IMR-90 (cell line): ENCODE measurements at regions not wholly inside any gene's neighbourhood (a gene's known extent, or its start where the extent isn't known, plus 50 kb on each side); places are given as distances from the start of the nearest gene placed in this dataset.
"Not testable (repeated sequence)": the region's sequence is repeated elsewhere in the genome, so short reads cannot be mapped to it uniquely, and the experiment has no call there.

Experiments used
- ATAC-seq: fragments of 200-7000 bp; cut with Tn5 transposase; 2 replicates; pipeline ENCODE4 v1.9.1; 2020; ENCODE audit warnings: low read depth, mild to moderate bottlenecking, moderate library complexity
- BruUV-seq: library from RNA; stranded (reverse); fragments of 400-500 nt; replicated peaks from 2 replicates; lab custom pipeline; 2021; lab: Mats Ljungman, UMichigan
- CTCF ChIA-PET: fragments of 300-600 bp; formaldehyde crosslinking; extraction: SDS; loops from one replicate; lab custom pipeline; 2021; ENCODE audit warnings: antibody characterized with exemption; lab: Yijun Ruan, JAX
- POLR2A ChIA-PET: fragments of 300-600 bp; sonication (Branson Sonifier 250); formaldehyde crosslinking; loops from one replicate; lab custom pipeline; 2022; ENCODE audit warnings: antibody characterized with exemption; ENCODE audit not compliant: unreplicated experiment; lab: Charles Lee
- DNase-seq: peaks from one replicate; pipeline ENCODE4 v3.0.0; 2013
- H2AFZ ChIP-seq: replicated peaks from 2 replicates; pipeline ENCODE3; 2013; ENCODE audit warnings: low read length, mild to moderate bottlenecking; ENCODE audit not compliant: poor library complexity
- H2AK5ac ChIP-seq: 2 replicates; pipeline ENCODE4 v1.6.1; 2013; ENCODE audit warnings: low read depth, low read length, inconsistent platforms
- H2AK9ac ChIP-seq: replicated peaks from 2 replicates; pipeline ENCODE3; 2013; ENCODE audit warnings: mild to moderate bottlenecking, low read depth, low read length, moderate library complexity; ENCODE audit not compliant: poor library complexity
- H2BK120ac ChIP-seq: 2 replicates; pipeline ENCODE4 v1.6.1; 2013; ENCODE audit warnings: low read depth, low read length, inconsistent platforms
- H2BK15ac ChIP-seq: 3 replicates; pipeline ENCODE4 v1.6.1; 2013; ENCODE audit warnings: low read depth, low read length, inconsistent platforms
- H2BK20ac ChIP-seq: 2 replicates; pipeline ENCODE4 v1.6.1; 2013; ENCODE audit warnings: low read depth, mild to moderate bottlenecking, inconsistent platforms, low read length, moderate library complexity
- H2BK5ac ChIP-seq: 2 replicates; pipeline ENCODE4 v1.6.1; 2013; ENCODE audit warnings: mild to moderate bottlenecking, low read depth, low read length, inconsistent platforms; ENCODE audit not compliant: poor library complexity, severe bottlenecking
- H3K14ac ChIP-seq: replicated peaks from 2 replicates; pipeline ENCODE4 v1.6.1; 2013; ENCODE audit warnings: low read depth, low read length, inconsistent platforms
- H3K18ac ChIP-seq: 2 replicates; pipeline ENCODE4 v1.6.1; 2013; ENCODE audit warnings: low read depth, low read length, control low read depth
- H3K23ac ChIP-seq: 2 replicates; pipeline ENCODE4 v1.6.1; 2013; ENCODE audit warnings: low read depth, low read length, inconsistent platforms
- H3K27ac ChIP-seq: 2 replicates; pipeline ENCODE4 v1.5.1; 2013; ENCODE audit warnings: mild to moderate bottlenecking, control low read depth, low read length; ENCODE audit not compliant: insufficient read depth
- H3K27me3 ChIP-seq: 2 replicates; pipeline ENCODE4 v1.6.1; 2013; ENCODE audit warnings: low read length; ENCODE audit not compliant: control insufficient read depth, insufficient read depth
- H3K36me3 ChIP-seq: 2 replicates; pipeline ENCODE4 v1.6.1; 2013; ENCODE audit warnings: low read length, mixed read lengths; ENCODE audit not compliant: control insufficient read depth, insufficient read depth
- H3K4ac ChIP-seq: 2 replicates; pipeline ENCODE4 v1.6.1; 2013; ENCODE audit warnings: low read depth, low read length, inconsistent platforms
- H3K4me1 ChIP-seq: 2 replicates; pipeline ENCODE4 v1.6.1; 2013; ENCODE audit warnings: low read length, mixed read lengths; ENCODE audit not compliant: control insufficient read depth, insufficient read depth
- H3K4me2 ChIP-seq: 2 replicates; pipeline ENCODE4 v1.6.1; 2013; ENCODE audit warnings: low read depth, mild to moderate bottlenecking, control low read depth, low read length, moderate library complexity
- H3K4me3 ChIP-seq: 2 replicates; pipeline ENCODE4 v1.5.1; 2013; ENCODE audit warnings: low read depth, mild to moderate bottlenecking, control low read depth, low read length, moderate library complexity; ENCODE audit not compliant: insufficient read depth
- H3K56ac ChIP-seq: 2 replicates; pipeline ENCODE4 v1.6.1; 2013; ENCODE audit warnings: low read length, inconsistent platforms; ENCODE audit not compliant: insufficient read depth; ENCODE audit errors: extremely low read depth
- H3K79me1 ChIP-seq, 2 experiments: 2 replicates each; pipeline ENCODE4 v1.6.1; 2013; ENCODE audit warnings: low read length in 2 of 2, inconsistent platforms in 1 of 2, low read depth in 1 of 2
- H3K9ac ChIP-seq: 2 replicates; pipeline ENCODE4 v1.6.1; 2013; ENCODE audit warnings: low read depth, low read length, control low read depth
- H3K9me1 ChIP-seq: 2 replicates; pipeline ENCODE4 v1.6.1; 2013; ENCODE audit warnings: low read length, inconsistent platforms; ENCODE audit not compliant: insufficient read depth
- H3K9me3 ChIP-seq: 2 replicates; pipeline ENCODE4 v1.6.1; 2013; ENCODE audit warnings: low read length; ENCODE audit not compliant: control insufficient read depth, insufficient read depth
- H4K20me1 ChIP-seq: 2 replicates; pipeline ENCODE4 v1.6.1; 2013; ENCODE audit warnings: low read length, inconsistent platforms; ENCODE audit not compliant: insufficient read depth
- H4K5ac ChIP-seq: 2 replicates; pipeline ENCODE4 v1.6.1; 2013; ENCODE audit warnings: mild to moderate bottlenecking, low read depth, low read length, control low read depth
- H4K8ac ChIP-seq, 2 experiments: 2 replicates each; pipeline ENCODE4 v1.6.1; 2013; ENCODE audit warnings: low read depth in 2 of 2, low read length in 2 of 2, control low read depth in 1 of 2, inconsistent platforms in 1 of 2
- H4K91ac ChIP-seq: 2 replicates; pipeline ENCODE4 v1.6.1; 2013; ENCODE audit warnings: low read depth, low read length, inconsistent platforms; ENCODE audit not compliant: insufficient read depth
- BHLHE40 ChIP-seq: fragments of 150-350 bp; IDR thresholded peaks from 2 replicates; pipeline ENCODE4 v1.6.1; 2016; ENCODE audit warnings: mild to moderate bottlenecking, low read depth, low read length
- CEBPB ChIP-seq: IDR thresholded peaks from 2 replicates; pipeline ENCODE4 v1.6.1; 2012; ENCODE audit warnings: low read depth, low read length, improper control_type of control experiment
- CTCF ChIP-seq: conservative IDR thresholded peaks from 2 replicates; pipeline ENCODE4 v1.5.1; 2012; ENCODE audit warnings: mild to moderate bottlenecking, low read depth, low read length, improper control_type of control experiment
- MAFK ChIP-seq: IDR thresholded peaks from 2 replicates; pipeline ENCODE4 v1.6.1; 2012; ENCODE audit warnings: low read depth, low read length, improper control_type of control experiment
- WGBS, 2 experiments: methylation state at CpG; one replicate each; pipeline versions ENCODE4 v1.1.5 to v1.1.7; 2013; ENCODE audit warnings: missing lambda C conversion rate in 2 of 2; ENCODE audit not compliant: insufficient read length in 1 of 2; ENCODE audit errors: extremely low coverage in 2 of 2; 5-methylcytosine and 5-hydroxymethylcytosine counted together
- dilution Hi-C: fragments of 300-500 bp; cut with HindIII; formaldehyde crosslinking; loops from one replicate; pipeline ENCODE4 v1.14.3; 2018; ENCODE audit warnings: low sequenced_read_pairs; ENCODE audit not compliant: unreplicated experiment
- in situ Hi-C: fragments of 300-500 bp; cut with MboI; formaldehyde crosslinking; loops from 3 replicates; pipeline ENCODE4 v1.14.3; 2019; ENCODE audit warnings: low sequenced_read_pairs, inconsistent platforms, mixed read lengths
- intact Hi-C: fragments of 100-400 bp; cut with micrococcal nuclease; formaldehyde crosslinking; loops from 2 replicates; pipeline ENCODE4 v1.10.0; 2022

DNA sequence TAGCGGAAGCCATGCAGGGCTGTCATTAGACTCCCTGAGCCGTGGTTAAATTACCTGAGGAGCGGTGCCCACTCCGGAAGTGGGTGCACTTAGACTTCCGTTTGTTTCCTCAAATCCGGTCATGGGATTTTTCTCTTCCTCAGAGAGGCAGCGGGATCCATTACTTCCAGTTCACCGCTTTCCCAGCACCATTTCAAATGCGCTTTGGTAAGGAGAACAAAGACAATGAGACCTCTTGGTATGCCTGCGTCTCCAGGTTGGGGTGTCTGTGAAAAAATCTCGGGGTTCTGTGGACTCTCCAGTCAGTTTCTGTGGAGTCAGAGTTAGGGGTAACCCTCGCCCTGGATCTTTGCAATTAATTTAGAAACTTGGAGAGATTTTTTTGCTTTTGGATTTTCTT, 132.3 kb upstream of the PTPRG start:
- H3K27ac ChIP-seq, result no peak overlapping the region
- CTCF ChIA-PET, result no interaction called here
- H3K9me1 ChIP-seq, result no peaks in the 10 kb centered on the region
- ATAC-seq, result no peak
- H3K36me3 ChIP-seq, result no peaks in the 10 kb centered on the region
- intact Hi-C loops, result no loop called here
- in situ Hi-C loops, result no loop called here
- H2AK5ac ChIP-seq, result no peak overlapping the region
- POLR2A ChIA-PET, result no interaction called here
- H3K4me3 ChIP-seq, result no peak overlapping the region
- no peak overlapping the region for H3K14ac ChIP-seq
- H3K4ac ChIP-seq, result no peak overlapping the region
- H3K27me3 ChIP-seq, result no peaks in the 10 kb centered on the region
- no peak overlapping the region for H4K8ac ChIP-seq
- no peak for TF ChIP-seq CEBPB
- TF ChIP-seq CTCF, result no peak
- no peak for TF ChIP-seq MAFK
- no peak for TF ChIP-seq BHLHE40
- no peak overlapping the region for H3K23ac ChIP-seq
- no peak overlapping the region for H3K4me2 ChIP-seq
- 74% methylated on average over 5 of the region's 12 CpGs; no CpG with 5 or more reads in 1 of the 2 experiments for WGBS, 2 experiments
- no peak overlapping the region for H3K56ac ChIP-seq
- no peak for DNase-seq
- no peaks in the 10 kb centered on the region for H3K4me1 ChIP-seq
- H2AFZ ChIP-seq, result no peak overlapping the region
- H2BK20ac ChIP-seq, result no peak overlapping the region
- no TSS peak for BruUV-seq
- no peaks in the 10 kb centered on the region for H4K20me1 ChIP-seq
- H2BK5ac ChIP-seq, result no peak overlapping the region
- no peak overlapping the region for H4K91ac ChIP-seq
- no peak overlapping the region for H2AK9ac ChIP-seq
- no peak overlapping the region for H2BK120ac ChIP-seq
- H2BK15ac ChIP-seq, result no peak overlapping the region
- no peak overlapping the region for H3K9ac ChIP-seq
- dilution Hi-C loops, result no loop called here
- no peaks in the 10 kb centered on the region for H3K9me3 ChIP-seq
- H3K79me1 ChIP-seq, result no peaks in the 10 kb centered on the region
- no peak overlapping the region for H4K5ac ChIP-seq
- no peak overlapping the region for H3K18ac ChIP-seq

- H2BK20ac ChIP-seq, H2BK15ac ChIP-seq, H2AK9ac ChIP-seq, H2BK5ac ChIP-seq, H3K23ac ChIP-seq, H3K56ac ChIP-seq, H3K27me3 ChIP-seq, H3K14ac ChIP-seq, BruUV-seq, CTCF ChIA-PET, H3K9me1 ChIP-seq, H4K91ac ChIP-seq, DNase-seq, H3K4me2 ChIP-seq, H3K79me1 ChIP-seq, H3K9ac ChIP-seq, H3K4me1 ChIP-seq, H4K5ac ChIP-seq, H3K18ac ChIP-seq, H2AK5ac ChIP-seq, H2AFZ ChIP-seq, H3K4ac ChIP-seq, in situ Hi-C loops, H3K36me3 ChIP-seq, H4K8ac ChIP-seq, H3K27ac ChIP-seq, H4K20me1 ChIP-seq, H3K4me3 ChIP-seq, dilution Hi-C loops, POLR2A ChIA-PET, H2BK120ac ChIP-seq, ATAC-seq, H3K9me3 ChIP-seq, intact Hi-C loops: not testable (repeated sequence)
- 81% methylated on average over 5 of the region's 28 CpGs; no CpG with 5 or more reads in 1 of the 2 experiments for WGBS, 2 experiments
Measured at GRCh38 chr3:61434901-61435300, 126.5 kb upstream of the PTPRG start.
